ENCODE measurements at regions not wholly inside any gene's neighbourhood (a gene's known extent, or its start where the extent isn't known, plus 50 kb on each side); places are given as distances from the start of the nearest gene placed in this dataset.

GRCh38 chr10:108082596-108082995 is 918.1 kb upstream of the SORCS1 start:
- Histone ChIP-seq H3K27ac (ENCODE audit: poor library complexity, severe bottlenecking) (no peak overlapping the region), H3K4me3 (ENCODE audit: severe bottlenecking) (no peak overlapping the region), H3K27me3 (ENCODE audit: insufficient read depth, poor library complexity, severe bottlenecking) (no peaks in the 10 kb centered on the region), H3K9me3 (ENCODE audit: severe bottlenecking) (no peaks in the 10 kb centered on the region), H3K36me3 (ENCODE audit: low read depth) (no peaks in the 10 kb centered on the region), H3K4me1 (ENCODE audit: insufficient read depth, poor library complexity, severe bottlenecking) (no peaks in the 10 kb centered on the region)
- no peak for ATAC-seq (ENCODE audit: low read depth)
- no peak for DNase-seq (ENCODE audit: low spot score)
- no peak for TF ChIP-seq CTCF (IDR thresholded peaks at IDR 0.05; ENCODE audit: poor library complexity, severe bottlenecking)

GRCh38 chr10:108078263-108078662 is 913.8 kb upstream of the SORCS1 start:
- Histone ChIP-seq H3K9me3 (ENCODE audit: severe bottlenecking) (no peaks in the 10 kb centered on the region), H3K4me1 (ENCODE audit: insufficient read depth, poor library complexity, severe bottlenecking) (no peaks in the 10 kb centered on the region), H3K36me3 (ENCODE audit: low read depth) (no peaks in the 10 kb centered on the region)

GRCh38 chr10:108072466-108072865 is 908.0 kb upstream of the SORCS1 start:
- Histone ChIP-seq H3K4me1 (ENCODE audit: insufficient read depth, poor library complexity, severe bottlenecking) (no peaks in the 10 kb centered on the region), H3K27ac (ENCODE audit: poor library complexity, severe bottlenecking) (no peak overlapping the region), H3K27me3 (ENCODE audit: insufficient read depth, poor library complexity, severe bottlenecking) (no peaks in the 10 kb centered on the region), H3K36me3 (ENCODE audit: low read depth) (no peaks in the 10 kb centered on the region), H3K9me3 (ENCODE audit: severe bottlenecking) (no peaks in the 10 kb centered on the region), H3K4me3 (ENCODE audit: severe bottlenecking) (no peak overlapping the region)
- no peak for TF ChIP-seq CTCF (IDR thresholded peaks at IDR 0.05; ENCODE audit: poor library complexity, severe bottlenecking)
- ATAC-seq (ENCODE audit: low read depth) (no peak), DNase-seq (ENCODE audit: low spot score) (no peak)

More at GRCh38 chr10:108078263-108078662, 913.8 kb upstream of the SORCS1 start:
- no peak for ATAC-seq (ENCODE audit: low read depth)
- no peak for DNase-seq (ENCODE audit: low spot score)
- Histone ChIP-seq H3K4me3 (ENCODE audit: severe bottlenecking) (no peak overlapping the region), H3K27me3 (ENCODE audit: insufficient read depth, poor library complexity, severe bottlenecking) (no peaks in the 10 kb centered on the region), H3K27ac (ENCODE audit: poor library complexity, severe bottlenecking) (no peak overlapping the region)
- no peak for TF ChIP-seq CTCF (IDR thresholded peaks at IDR 0.05; ENCODE audit: poor library complexity, severe bottlenecking)

GRCh38 chr10:108070789-108071188 is 906.3 kb upstream of the SORCS1 start:
- ATAC-seq (ENCODE audit: low read depth), result no peak

More at GRCh38 chr10:108070789-108071188, 906.3 kb upstream of the SORCS1 start:
- TF ChIP-seq CTCF (IDR thresholded peaks at IDR 0.05; ENCODE audit: poor library complexity, severe bottlenecking), result no peak
- H3K36me3 ChIP-seq (ENCODE audit: low read depth), result no peaks in the 10 kb centered on the region
- H3K4me3 ChIP-seq (ENCODE audit: severe bottlenecking), result no peak overlapping the region
- no peak for DNase-seq (ENCODE audit: low spot score)
- H3K27me3 ChIP-seq (ENCODE audit: insufficient read depth, poor library complexity, severe bottlenecking), result no peaks in the 10 kb centered on the region
- no peaks in the 10 kb centered on the region for H3K4me1 ChIP-seq (ENCODE audit: insufficient read depth, poor library complexity, severe bottlenecking)
- H3K27ac ChIP-seq (ENCODE audit: poor library complexity, severe bottlenecking), result no peak overlapping the region
- no peaks in the 10 kb centered on the region for H3K9me3 ChIP-seq (ENCODE audit: severe bottlenecking)
